Loucy (cell line): ENCODE measurements at regions not wholly inside any gene's neighbourhood (a gene's known extent, or its start where the extent isn't known, plus 50 kb on each side); places are given as distances from the start of the nearest gene placed in this dataset.

Experiments
- EZH2phosphoT487 ChIP-seq: fragments of 200-600 bp; IDR thresholded peaks from 2 replicates; pipeline ENCODE4 v1.6.1; 2018; ENCODE audit warnings: antibody characterized with exemption, mild to moderate bottlenecking, moderate library complexity, borderline replicate concordance
- TF ChIP-seq, protein P1 (sequence below): fragments of 200-600 bp; sonication (generic); conservative IDR thresholded peaks from 2 replicates; pipeline ENCODE4 v1.5.1; 2014; ENCODE audit warnings: mild to moderate bottlenecking, antibody characterized with exemption, low read length

DNA sequence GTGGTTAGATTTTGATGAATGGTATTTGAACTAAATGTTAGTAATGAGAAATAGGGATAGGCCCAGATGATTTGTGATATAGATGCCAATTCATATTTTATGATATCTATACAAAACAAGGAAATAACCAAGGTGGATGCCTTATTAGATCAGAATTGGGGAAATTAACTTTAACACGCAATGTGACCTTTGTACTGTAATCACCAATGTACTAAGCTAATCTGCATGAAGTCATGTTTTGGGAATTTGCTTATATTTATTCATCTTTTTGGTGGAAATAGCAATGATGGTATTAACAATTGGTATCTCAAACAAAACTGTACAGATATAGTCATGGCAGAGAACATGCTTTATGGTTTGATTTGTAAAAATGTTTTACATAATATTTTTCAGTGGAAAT is 504.7 kb downstream of the PLCL1 start:
- TF ChIP-seq, protein P1, sequence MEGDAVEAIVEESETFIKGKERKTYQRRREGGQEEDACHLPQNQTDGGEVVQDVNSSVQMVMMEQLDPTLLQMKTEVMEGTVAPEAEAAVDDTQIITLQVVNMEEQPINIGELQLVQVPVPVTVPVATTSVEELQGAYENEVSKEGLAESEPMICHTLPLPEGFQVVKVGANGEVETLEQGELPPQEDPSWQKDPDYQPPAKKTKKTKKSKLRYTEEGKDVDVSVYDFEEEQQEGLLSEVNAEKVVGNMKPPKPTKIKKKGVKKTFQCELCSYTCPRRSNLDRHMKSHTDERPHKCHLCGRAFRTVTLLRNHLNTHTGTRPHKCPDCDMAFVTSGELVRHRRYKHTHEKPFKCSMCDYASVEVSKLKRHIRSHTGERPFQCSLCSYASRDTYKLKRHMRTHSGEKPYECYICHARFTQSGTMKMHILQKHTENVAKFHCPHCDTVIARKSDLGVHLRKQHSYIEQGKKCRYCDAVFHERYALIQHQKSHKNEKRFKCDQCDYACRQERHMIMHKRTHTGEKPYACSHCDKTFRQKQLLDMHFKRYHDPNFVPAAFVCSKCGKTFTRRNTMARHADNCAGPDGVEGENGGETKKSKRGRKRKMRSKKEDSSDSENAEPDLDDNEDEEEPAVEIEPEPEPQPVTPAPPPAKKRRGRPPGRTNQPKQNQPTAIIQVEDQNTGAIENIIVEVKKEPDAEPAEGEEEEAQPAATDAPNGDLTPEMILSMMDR = no peak
- no peak for TF ChIP-seq EZH2phosphoT487
